NCI-H510A (cell line): ENCODE measurements at regions not wholly inside any gene's neighbourhood (a gene's known extent, or its start where the extent isn't known, plus 50 kb on each side); places are given as distances from the start of the nearest gene placed in this dataset.
A peak's percentile ranks its signal among the peaks of the same experiment; 100 is the strongest.

Experiments used
- DNase-seq: peaks from one replicate; lab custom pipeline; 2025; lab: John Stamatoyannopoulos, UW

DNA sequence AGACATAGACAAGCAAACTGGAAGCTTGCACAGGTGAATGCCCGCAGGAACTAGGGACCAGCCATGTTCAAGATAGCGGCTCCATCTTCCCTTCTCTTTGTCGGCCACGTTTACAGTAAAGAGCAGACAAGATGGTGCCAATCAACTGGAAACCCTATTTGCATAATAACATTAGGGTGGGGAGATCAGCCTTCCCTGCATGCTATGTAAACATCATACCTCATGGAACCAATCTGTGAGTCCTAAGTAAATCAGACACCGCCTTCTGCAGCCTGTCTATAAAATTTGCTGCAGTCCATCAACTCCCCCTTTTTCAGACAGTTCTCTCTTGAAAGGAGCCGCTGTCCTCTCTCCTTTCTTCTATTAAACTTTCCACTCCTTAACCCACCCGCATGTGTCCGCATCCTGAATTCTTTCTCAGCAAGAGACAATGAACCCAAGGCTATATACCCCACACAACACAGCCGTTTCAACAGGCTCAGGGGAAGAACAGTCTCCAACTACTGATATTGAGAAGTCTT is 384.4 kb downstream of the EIPR1 start:
- DNase-seq: no peak

- no peak for DNase-seq
These were observed 385.0 kb downstream of the EIPR1 start for GRCh38 chr2:2992634-2993033.

DNA sequence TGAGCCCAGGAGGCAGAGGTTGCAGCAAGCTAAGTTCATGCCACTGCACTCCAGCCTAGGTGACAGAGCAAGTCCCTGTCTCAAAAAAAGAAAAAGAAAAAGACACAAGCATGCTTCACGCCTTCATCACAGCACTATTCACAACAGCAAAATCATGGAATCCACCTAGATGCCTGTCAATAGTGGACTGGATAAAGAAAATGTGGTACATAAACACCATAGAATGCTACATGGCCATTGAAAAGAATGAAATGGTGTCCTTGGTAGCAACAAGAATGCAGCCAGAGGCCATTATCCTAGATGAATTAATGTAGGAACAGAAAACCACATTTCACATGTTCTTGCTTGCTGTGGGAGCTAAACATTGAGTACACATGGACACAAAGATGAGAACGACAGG is 392.6 kb downstream of the EIPR1 start:
- DNase-seq: no peak

- DNase-seq: no peak
These were observed 396.6 kb downstream of the EIPR1 start for GRCh38 chr2:2981000-2981399.

GRCh38 chr2:2974982-2975381 is 402.6 kb downstream of the EIPR1 start:
- DNase-seq: no peak

DNA sequence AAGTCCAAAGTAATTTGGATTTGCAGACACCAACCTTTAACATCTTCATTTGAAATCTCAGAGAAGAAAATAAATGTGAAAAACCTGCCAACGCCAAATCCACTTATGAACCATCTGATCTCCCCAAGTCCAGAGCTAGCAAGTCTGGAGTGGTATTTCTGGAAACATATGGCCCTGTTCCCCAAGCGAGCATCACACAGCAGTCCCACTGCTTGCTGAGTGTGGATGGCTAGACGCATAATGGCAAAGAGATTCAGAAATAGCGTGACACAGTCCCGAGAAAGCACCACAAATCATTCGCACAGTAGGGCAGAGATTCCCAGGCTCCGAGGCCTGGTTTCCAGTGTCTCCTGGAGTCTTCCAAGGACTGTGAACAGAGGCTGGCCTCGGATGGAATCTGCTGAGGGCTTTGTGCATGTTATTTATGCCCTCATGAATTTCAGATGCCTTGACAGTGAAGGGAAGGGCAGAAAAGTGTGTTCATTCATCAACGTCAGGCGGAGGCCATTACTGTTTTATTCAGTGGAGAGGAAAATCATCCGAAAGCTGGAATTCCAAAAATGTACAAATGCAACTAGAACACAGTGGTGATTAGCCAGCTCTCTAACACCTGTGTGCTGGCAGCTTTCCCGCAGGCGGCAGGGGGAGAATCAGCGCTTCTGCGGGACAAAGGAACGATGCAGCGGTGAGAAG is 417.0 kb downstream of the EIPR1 start:
- DNase-seq: no peak

GRCh38 chr2:2950403-2950952 is 427.1 kb downstream of the EIPR1 start:
- DNase-seq: peak; percentile 45

GRCh38 chr2:2947406-2947805 is 430.2 kb downstream of the EIPR1 start:
- DNase-seq: no peak

GRCh38 chr2:2942906-2943305 is 434.7 kb downstream of the EIPR1 start:
- DNase-seq: no peak

- DNase-seq: no peak
These were observed 435.4 kb downstream of the EIPR1 start for GRCh38 chr2:2942225-2942624.

DNA sequence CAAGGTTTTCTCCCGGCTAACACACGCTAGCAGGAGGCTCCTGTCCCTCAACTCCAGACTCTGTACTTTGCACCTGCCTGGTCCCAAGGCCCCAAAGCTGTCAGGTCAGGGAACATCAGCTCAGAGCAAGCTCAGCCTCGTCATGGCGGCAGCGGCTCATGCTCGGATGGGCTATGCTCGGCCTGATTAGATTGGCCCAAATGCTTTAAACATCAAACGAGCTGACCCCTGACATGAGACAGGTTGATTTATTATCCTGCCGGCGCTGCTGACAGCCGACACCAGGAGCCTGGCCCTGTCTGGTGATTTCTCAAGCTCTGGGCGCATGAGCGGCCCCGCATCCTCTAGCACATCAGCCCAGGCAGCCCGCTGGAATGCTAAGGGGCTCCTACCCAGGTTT is 436.4 kb downstream of the EIPR1 start:
- DNase-seq: peak; percentile 20

DNA sequence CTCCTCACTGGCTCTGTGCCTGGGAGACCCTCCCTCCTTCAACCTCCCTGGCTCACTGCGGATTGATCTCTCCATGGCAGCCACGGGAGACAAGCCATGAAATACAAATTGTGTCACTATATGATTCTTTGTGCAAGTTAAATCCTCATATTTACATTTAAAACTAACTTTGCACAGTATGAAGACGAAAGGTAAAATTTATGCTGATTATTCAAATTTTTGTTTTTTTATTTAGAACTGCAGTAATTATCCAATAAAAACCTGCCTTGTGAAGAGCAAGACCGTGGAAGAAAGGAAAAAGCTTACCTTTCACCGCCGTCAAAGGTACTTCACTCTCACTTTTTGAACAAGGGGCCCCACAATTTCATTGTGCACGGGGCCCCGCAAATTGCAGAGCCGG is 436.9 kb downstream of the EIPR1 start:
- DNase-seq: no peak

- DNase-seq: no peak
These were observed 437.6 kb downstream of the EIPR1 start for GRCh38 chr2:2940061-2940460.

GRCh38 chr2:2939078-2939795 is 438.4 kb downstream of the EIPR1 start:
- DNase-seq: no peak

DNA sequence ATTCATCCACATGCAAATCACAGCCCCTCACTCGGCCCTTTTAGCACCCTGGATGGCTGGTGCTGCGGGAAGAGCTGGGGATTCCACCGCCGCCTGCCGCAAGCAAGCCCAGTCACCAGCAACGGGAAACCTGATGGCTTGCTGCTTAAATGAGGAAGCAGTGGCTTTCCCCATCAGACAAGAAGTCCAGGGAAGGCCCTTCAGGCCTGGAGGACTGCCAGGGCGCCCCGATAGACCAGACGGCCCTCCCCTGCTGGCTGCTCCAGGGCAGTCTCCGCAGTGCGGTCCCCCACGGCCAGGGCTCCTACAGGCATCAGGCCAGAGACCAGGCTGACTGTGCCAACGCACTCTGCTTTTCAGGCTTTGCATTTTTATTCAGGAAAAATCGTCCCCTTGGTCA is 439.1 kb downstream of the EIPR1 start:
- no peak for DNase-seq

- DNase-seq: no peak
These were observed 442.0 kb downstream of the EIPR1 start for GRCh38 chr2:2935445-2936149.

GRCh38 chr2:2933426-2933825 is 444.2 kb downstream of the EIPR1 start:
- DNase-seq: no peak

DNA sequence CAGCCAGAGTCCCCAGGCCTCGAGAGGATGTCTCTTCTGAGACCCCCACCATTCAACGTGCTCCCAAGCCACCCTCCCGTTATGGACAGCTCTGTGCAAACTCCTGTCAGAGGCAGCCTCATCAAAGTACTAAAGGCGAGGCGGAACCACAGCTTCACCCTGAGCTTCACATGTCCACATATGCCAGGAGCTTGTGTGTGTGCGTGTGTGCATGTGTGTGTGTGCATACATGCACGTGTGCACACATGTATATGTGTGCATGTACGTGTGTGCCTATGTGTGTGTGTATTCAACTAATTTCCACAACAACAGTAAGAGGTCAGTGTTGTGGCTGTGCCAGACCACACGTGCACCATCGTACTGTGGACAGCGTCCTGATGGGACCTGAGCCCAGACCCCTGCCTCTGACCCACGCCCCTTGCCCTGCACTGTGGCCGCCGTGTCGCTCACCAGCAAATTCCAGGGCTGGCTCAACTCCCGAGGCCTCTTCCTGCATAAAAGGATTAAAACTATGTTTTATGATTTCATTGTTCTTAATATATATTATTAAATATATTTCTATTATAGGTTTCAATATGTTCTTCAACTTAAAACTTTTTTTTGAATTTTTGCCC is 444.8 kb downstream of the EIPR1 start:
- no peak for DNase-seq

DNA sequence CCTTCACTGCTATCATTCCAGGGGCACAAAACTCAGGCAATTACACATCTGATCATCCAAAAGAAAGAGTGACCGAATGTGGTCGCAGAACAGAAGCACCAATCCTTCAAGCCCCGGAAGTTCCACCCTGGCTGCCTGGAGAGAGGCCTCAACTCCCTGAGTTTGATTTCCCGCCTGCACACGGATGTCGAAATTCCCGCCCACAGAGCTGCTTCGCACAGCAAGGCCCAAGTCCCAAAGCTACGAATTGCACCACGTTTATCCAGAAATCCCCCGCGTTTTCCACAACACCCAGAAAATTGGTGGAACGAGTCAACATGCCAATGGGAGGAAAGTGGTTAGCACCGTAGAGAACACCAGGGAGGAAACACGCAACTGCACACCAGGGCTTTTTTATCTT is 445.4 kb downstream of the EIPR1 start:
- DNase-seq: no peak

- no peak for DNase-seq
These were observed 446.1 kb downstream of the EIPR1 start for GRCh38 chr2:2931318-2932075.

- DNase-seq: no peak
These were observed 446.8 kb downstream of the EIPR1 start for GRCh38 chr2:2930841-2931240.

DNA sequence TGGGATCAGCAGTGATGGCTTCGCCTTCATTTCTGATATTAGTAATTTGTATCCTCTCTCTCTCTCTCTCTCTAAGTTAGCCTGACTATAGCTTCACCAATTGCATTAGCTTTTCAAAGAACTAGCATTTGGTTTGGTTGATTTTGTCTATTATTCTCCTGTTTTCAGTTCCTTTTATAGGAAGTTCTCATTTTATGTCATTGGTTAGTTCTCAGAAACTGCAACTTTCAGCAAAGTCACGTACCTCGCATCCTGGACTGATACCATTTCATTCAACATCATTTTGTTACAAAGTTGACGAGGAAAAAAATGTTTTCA is 450.8 kb downstream of the EIPR1 start:
- no peak for DNase-seq
